ENCODE measurements at regions not wholly inside any gene's neighbourhood (a gene's known extent, or its start where the extent isn't known, plus 50 kb on each side); places are given as distances from the start of the nearest gene placed in this dataset.
"Not testable (repeated sequence)": the region's sequence is repeated elsewhere in the genome, so short reads cannot be mapped to it uniquely, and the experiment has no call there.

DNA sequence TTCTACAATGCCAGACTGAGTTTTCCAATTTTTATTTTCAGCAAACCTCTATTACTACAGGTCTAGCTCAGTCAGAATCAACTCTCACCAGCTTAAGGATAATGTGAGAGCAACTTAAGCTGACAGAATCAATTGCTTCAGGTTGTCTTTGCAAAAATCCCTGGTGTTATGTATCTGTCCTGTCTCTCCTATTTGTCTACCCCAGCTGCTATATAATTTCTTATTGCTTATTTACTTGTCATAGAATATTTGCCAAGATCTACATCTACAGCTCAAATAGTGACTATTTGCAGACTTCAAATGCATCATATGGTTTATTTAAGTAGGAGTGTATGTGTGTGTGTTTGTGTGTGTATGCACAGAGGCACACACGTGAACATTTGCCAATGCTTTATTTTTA is 54.1 kb downstream of the FOXG1 start:
- no peak for DNase-seq (ENCODE audit: low spot score)

DNA sequence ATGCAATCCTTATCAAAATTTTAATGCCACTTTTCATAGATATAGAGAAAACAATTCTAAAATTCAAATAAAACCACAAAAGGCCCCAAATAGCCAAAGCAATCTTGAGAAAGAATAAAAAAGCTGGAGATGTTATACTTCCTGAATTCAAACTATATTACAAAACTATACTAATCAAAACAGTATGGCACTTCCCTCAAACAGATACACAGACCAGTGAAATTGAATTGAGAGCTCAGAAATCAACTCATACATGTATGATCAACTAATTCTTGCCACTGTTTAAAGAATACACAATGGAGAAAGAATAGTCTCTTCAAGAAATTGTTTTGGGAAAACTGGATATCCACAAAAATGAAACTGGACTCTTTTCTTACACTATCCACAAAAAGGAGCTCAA is 55.4 kb downstream of the FOXG1 start:
- DNase-seq (ENCODE audit: low spot score) = no peak

GRCh38 chr14:28823245-28823644 is 56.7 kb downstream of the FOXG1 start:
- DNase-seq (ENCODE audit: low spot score) = no peak

- DNase-seq (ENCODE audit: low spot score) = no peak
Observed at GRCh38 chr14:28830115-28830534, 63.5 kb downstream of the FOXG1 start.

DNA sequence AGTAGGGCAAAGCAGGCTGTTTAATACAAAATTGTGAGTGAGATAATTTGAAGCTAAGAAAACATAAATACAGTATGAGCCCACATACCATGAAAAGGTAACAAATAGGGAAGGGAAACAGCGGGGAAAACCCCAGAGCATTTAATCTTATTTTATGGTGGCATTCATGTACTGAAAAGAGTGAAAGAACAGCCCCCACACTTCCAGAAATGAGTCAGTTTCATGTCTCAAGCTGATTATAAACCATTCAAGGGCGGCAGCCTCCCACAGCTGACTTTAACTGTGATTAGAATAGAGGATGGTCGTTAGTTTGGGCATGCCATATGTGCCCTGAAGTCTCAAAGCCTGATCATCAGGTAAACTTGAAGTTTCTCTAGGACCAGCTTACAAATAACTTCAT is 64.5 kb downstream of the FOXG1 start:
- no peak for DNase-seq (ENCODE audit: low spot score)

GRCh38 chr14:28842569-28842968 is 76.0 kb downstream of the FOXG1 start:
- not testable (repeated sequence) for DNase-seq (ENCODE audit: low spot score)

GRCh38 chr14:28867571-28867970 is 101.0 kb downstream of the FOXG1 start:
- DNase-seq (ENCODE audit: low spot score) = peak; percentile 30

DNA sequence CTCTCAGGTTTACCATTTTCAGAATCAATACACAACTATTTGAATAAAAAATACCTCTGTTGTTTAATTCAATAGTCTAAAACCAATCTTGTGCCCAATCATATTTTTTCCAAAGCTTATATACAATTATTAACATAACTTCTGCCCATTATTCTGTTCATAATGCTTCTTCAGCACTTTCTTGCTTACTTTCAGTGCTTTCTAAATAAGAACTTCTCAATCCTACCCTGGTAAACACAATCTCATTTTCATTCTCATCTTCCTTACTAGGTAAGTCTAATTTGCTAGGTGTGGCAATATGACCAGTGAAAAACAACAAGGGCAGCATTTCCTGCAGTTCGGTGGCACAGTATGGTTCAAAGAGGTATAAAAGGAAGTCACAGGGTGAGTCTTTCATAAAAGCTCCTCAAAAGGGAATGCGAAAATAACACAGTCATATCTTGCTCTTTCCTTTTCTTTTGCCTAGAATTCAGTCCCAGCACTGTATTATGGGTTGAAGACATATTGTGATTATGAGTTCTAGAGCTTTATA is 103.5 kb downstream of the FOXG1 start:
- no peak for DNase-seq (ENCODE audit: low spot score)

GRCh38 chr14:28875934-28876571 is 109.5 kb downstream of the FOXG1 start:
- no peak for DNase-seq (ENCODE audit: low spot score)

GRCh38 chr14:28876572-28876945 is 110.0 kb downstream of the FOXG1 start:
- DNase-seq (ENCODE audit: low spot score) = no peak

- no peak for DNase-seq (ENCODE audit: low spot score)
Observed at GRCh38 chr14:28877923-28878322, 111.3 kb downstream of the FOXG1 start.

DNA sequence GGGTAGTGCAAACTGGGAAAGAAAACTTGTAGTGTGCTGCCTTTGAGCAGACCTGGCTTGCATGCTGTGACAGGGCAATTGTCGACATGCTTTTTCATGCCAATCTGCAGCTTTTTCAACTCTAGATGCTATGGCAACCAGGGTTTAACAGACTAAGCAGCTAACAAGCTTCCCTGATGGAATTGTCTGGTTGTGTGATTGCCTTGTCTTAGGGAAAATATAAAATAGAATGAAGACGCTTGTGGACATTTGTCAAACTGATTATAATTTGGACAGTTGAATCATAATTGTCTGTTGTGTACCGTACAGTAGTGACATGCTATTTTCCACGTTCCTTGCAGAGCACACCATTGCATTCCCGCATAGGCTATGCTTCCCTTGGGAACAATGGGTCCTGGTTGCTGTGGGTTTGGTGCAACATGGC is 113.0 kb downstream of the FOXG1 start:
- no peak for DNase-seq (ENCODE audit: low spot score)

DNA sequence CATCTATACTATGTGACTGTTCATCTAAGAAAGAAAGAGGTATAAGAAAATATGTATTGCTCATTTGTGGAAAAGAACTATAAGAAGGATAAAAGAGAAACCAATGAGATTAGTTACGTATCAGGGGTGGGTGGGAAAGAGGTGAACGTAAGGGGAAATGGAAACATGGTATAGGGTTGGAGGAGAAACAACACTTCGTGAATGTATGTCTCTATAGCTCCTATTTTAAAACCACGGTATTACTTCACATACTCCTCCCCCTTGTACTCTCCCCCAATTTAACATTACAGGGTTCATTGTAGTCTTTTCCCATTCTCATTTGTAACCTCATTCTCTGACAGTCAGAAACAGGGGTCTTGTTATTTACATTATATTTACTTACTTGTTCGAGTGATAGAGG is 120.4 kb downstream of the FOXG1 start:
- no peak for DNase-seq (ENCODE audit: low spot score)

GRCh38 chr14:28895389-28895788 is 128.8 kb downstream of the FOXG1 start:
- no peak for DNase-seq (ENCODE audit: low spot score)

- DNase-seq (ENCODE audit: low spot score) = no peak
Observed at GRCh38 chr14:28896337-28896736, 129.8 kb downstream of the FOXG1 start.

DNA sequence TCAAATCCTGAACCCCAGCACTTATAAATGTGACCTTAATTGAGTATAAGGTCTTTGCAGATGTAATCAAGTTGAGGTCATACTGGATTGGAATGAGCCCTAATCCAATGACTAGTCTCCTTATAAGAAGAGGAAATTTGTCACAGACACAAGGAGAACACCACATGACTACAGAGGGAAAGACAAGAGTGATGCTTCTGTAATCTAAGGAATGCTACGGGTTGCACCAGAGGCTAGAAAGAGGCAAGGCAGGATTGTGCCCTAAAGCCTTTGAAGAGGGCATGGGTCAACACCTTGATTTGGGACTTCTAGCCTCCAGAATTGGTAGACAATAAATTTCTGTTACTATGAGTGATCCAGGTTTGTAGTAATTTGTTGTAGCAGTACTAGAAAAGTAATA is 135.0 kb downstream of the FOXG1 start:
- no peak for DNase-seq (ENCODE audit: low spot score)

DNA sequence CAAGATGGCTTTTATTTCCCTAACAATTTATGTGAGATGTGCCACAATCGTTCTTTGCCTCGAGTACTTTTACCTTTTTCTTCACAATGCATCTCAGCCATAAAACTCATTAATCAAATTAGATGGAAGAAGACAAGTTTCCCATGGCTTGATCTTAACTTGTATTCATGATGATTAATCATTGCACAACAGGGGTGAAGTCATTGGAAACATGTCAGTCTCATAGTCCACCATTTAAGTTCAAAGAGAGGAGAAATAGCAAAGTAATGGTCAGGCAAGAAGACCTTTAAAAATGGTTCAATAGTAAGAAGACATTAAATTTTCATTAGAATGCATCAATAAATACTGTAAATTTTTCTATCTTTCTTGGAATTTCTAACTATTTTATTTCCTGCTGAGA is 136.3 kb downstream of the FOXG1 start:
- DNase-seq (ENCODE audit: low spot score) = no peak

GRCh38 chr14:28911521-28911920 is 144.9 kb downstream of the FOXG1 start:
- no peak for DNase-seq (ENCODE audit: low spot score)

GRCh38 chr14:28913056-28913455 is 146.5 kb downstream of the FOXG1 start:
- DNase-seq (ENCODE audit: low spot score) = no peak

DNA sequence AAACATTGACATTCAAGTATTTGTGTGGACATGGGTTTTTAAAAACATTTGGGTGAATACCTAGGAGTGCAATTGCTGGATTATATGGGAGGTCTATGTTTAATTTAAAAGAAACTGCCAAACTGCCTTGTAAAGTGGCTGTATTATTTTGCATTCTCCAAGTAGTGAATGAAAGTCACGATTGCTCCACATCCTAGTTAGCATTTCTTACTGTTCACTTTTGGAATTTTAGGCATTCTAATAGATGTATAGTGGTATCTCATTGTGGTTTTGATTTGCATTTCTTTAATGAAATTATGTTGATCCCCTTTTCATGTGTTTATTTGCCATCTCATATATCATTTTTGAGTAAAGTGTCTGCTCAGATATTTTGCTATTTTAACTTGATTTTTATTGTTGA is 159.5 kb downstream of the FOXG1 start:
- no peak for DNase-seq (ENCODE audit: low spot score)

- no peak for DNase-seq (ENCODE audit: low spot score)
Observed at GRCh38 chr14:28931999-28932398, 165.4 kb downstream of the FOXG1 start.

DNA sequence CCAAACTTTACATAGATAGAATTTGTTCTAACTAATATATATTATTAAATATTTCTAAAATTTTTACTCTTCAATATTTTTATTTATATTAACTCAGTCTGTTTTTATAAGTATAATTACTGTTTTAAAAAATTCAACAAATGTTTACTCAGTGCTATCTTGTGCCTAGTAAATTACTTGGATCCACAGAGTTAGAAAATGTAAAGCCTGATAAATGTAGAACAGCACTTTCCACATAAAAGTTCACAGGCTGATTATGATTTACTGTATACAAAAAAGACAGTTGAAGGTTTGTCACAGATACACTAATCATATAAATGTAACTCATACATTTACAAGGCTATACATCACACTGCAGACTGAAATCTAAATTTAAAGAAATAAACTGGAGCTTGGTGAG is 170.0 kb downstream of the FOXG1 start:
- DNase-seq (ENCODE audit: low spot score) = no peak

- DNase-seq (ENCODE audit: low spot score) = no peak
Observed at GRCh38 chr14:28941758-28942157, 175.2 kb downstream of the FOXG1 start.

DNA sequence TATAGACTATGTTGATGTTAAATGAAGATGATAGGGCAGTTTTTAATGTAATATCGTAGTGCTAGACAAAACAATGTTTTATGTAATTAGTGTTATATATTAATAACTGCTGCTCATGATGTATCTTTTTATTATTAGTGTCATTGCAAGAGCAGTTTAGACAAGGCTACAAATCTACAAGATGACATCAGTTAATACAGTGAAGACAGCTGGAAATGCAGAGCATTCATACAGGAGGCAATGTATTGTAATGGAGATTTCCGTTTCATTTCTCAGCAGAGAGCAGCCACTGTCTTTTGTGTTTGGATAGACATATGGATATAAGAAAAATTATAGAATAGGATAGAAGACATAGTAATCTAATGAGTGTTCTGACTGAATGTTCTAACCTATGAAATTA is 178.0 kb downstream of the FOXG1 start:
- DNase-seq (ENCODE audit: low spot score) = no peak

Data from pons (tissue), 1 donor.